K562 (cell line): ENCODE measurements at regions not wholly inside any gene's neighbourhood (a gene's known extent, or its start where the extent isn't known, plus 50 kb on each side); places are given as distances from the start of the nearest gene placed in this dataset.

Source experiments
- ATAC-seq: fragments of 200-7000 bp; cut with Tn5 transposase; 3 replicates; pipeline ENCODE4 v1.9.1; 2020; ENCODE audit warnings: moderate library complexity
- BruUV-seq: library from RNA; stranded (reverse); fragments of 400-500 nt; replicated peaks from 2 replicates; lab custom pipeline; 2021; lab: Mats Ljungman, UMichigan
- CTCF ChIA-PET: fragments of 300-600 bp; formaldehyde crosslinking; extraction: SDS; loops from one replicate; lab custom pipeline; 2021; ENCODE audit warnings: low intra/inter-chr PET ratio; lab: Yijun Ruan, JAX
- POLR2A ChIA-PET: fragments of 300-600, 350-650 bp; sonication (Branson Sonifier 250); formaldehyde crosslinking; extraction: SDS; loops from one replicate; lab custom pipeline; 2021; ENCODE audit warnings: antibody characterized with exemption, inconsistent platforms; lab: Yijun Ruan, JAX
- DNase-seq, 4 experiments: peaks; one replicate each; pipeline versions ENCODE4 v3.0.0 to v3.0.0-alpha.2; 2011 to 2018; ENCODE audit warnings: low spot score in 3 of 4, mixed read lengths in 3 of 4; ENCODE audit errors: extremely low read depth in 1 of 4
- FAIRE-seq: peaks from 2 replicates; lab custom pipeline; 2011; peaks lifted over from hg19 to GRCh38; lab: Jason Lieb, UNC
- H2AFZ ChIP-seq: 2 replicates; pipeline ENCODE4 v1.6.0; 2011; ENCODE audit warnings: low read depth, low read length, control low read depth, inconsistent platforms
- H3K27ac ChIP-seq: fragments of 200-600 bp; 3 replicates; pipeline ENCODE4 v1.8.0; 2011; ENCODE audit warnings: low read depth, mild to moderate bottlenecking, control low read depth, inconsistent platforms, low read length, moderate library complexity, mixed read lengths; ENCODE audit errors: extremely low read depth
- H3K27me3 ChIP-seq, 2 experiments: fragments of 300-600 bp in 1 of 2; 2 replicates in 1 of 2; 3 replicates in 1 of 2; pipeline versions ENCODE4 v1.6.0 to v1.8.0; 2011; ENCODE audit warnings: inconsistent platforms in 2 of 2, low read length in 2 of 2, mild to moderate bottlenecking in 1 of 2, mixed read lengths in 1 of 2, moderate library complexity in 1 of 2; ENCODE audit not compliant: control insufficient read depth in 2 of 2, insufficient read depth in 2 of 2
- H3K36me3 ChIP-seq: fragments of 300-600 bp; 3 replicates; pipeline ENCODE4 v1.8.0; 2011; ENCODE audit warnings: mild to moderate bottlenecking, low read length, inconsistent platforms; ENCODE audit not compliant: control insufficient read depth, insufficient read depth
- H3K4me1 ChIP-seq, 2 experiments: fragments of 200-600 bp in 1 of 2; replicated peaks in 1 of 2; 2 replicates in 1 of 2; 3 replicates in 1 of 2; pipeline versions ENCODE4 v1.5.1 to v1.8.0; 2011; ENCODE audit warnings: inconsistent platforms in 2 of 2, low read length in 2 of 2, mild to moderate bottlenecking in 1 of 2, mixed read lengths in 1 of 2, moderate library complexity in 1 of 2; ENCODE audit not compliant: control insufficient read depth in 2 of 2, insufficient read depth in 2 of 2
- H3K4me2 ChIP-seq: 2 replicates; pipeline ENCODE4 v1.6.1; 2011; ENCODE audit warnings: low read length, control low read depth, inconsistent platforms, mixed read lengths; ENCODE audit not compliant: insufficient read depth
- H3K4me3 ChIP-seq: fragments of 200-600 bp; sonication (generic), shearing (Covaris generic); 2 replicates; pipeline ENCODE4 v1.5.1; 2016; ENCODE audit warnings: control low read depth, inconsistent platforms
- H3K79me2 ChIP-seq: fragments of 200-600 bp; 3 replicates; pipeline ENCODE4 v1.8.0; 2011; ENCODE audit warnings: low read length, inconsistent platforms; ENCODE audit not compliant: control insufficient read depth, insufficient read depth
- H3K9ac ChIP-seq, 2 experiments: 2 replicates each; pipeline versions ENCODE4 v1.6.0 to v1.6.1; 2011; ENCODE audit warnings: low read depth in 2 of 2, low read length in 2 of 2, control low read depth in 1 of 2, inconsistent platforms in 1 of 2, mild to moderate bottlenecking in 1 of 2, mixed read lengths in 1 of 2; ENCODE audit not compliant: insufficient read depth in 1 of 2
- H3K9me1 ChIP-seq: one replicate; pipeline ENCODE4 v1.6.0; 2011; ENCODE audit warnings: inconsistent platforms, mild to moderate bottlenecking, low read length, moderate library complexity; ENCODE audit not compliant: control insufficient read depth, insufficient read depth
- H3K9me3 ChIP-seq: replicated peaks from 2 replicates; pipeline ENCODE4 v1.5.1; 2011; ENCODE audit warnings: low read depth, low read length, inconsistent platforms; ENCODE audit not compliant: control insufficient read depth, insufficient read depth
- H4K20me1 ChIP-seq: replicated peaks from 2 replicates; pipeline ENCODE4 v1.6.1; 2011; ENCODE audit warnings: low read length, inconsistent platforms, mixed read lengths; ENCODE audit not compliant: control insufficient read depth, insufficient read depth
- AFF4 ChIP-seq: sonication (generic); formaldehyde crosslinking; IDR thresholded peaks from 2 replicates; pipeline ENCODE4 v1.8.0; 2023; ENCODE audit warnings: mild to moderate bottlenecking, missing genetic modification reagents
- CBX5 ChIP-seq: IDR thresholded peaks from 2 replicates; pipeline ENCODE4 v1.6.1; 2014; ENCODE audit warnings: low read depth, borderline replicate concordance
- E2F8 ChIP-seq: fragments of 450-650 bp; IDR thresholded peaks from 2 replicates; pipeline ENCODE4 v1.7.1; 2018; ENCODE audit warnings: mild to moderate bottlenecking, low read depth; ENCODE audit not compliant: partially characterized antibody
- ERF ChIP-seq: fragments of 450-650 bp; formaldehyde crosslinking; IDR thresholded peaks from 2 replicates; pipeline ENCODE4 v1.4.0; 2020; ENCODE audit warnings: mild to moderate bottlenecking, mixed read lengths
- KAT2B ChIP-seq: IDR thresholded peaks from one replicate; pipeline ENCODE4 v1.6.1; 2012; ENCODE audit warnings: low read depth, mild to moderate bottlenecking, control low read depth, inconsistent platforms, low read length, moderate library complexity
- KLF1 ChIP-seq: fragments of 450-650 bp; IDR thresholded peaks from 2 replicates; pipeline ENCODE4 v1.6.1; 2016; ENCODE audit warnings: missing genetic modification characterization, missing compliant biosample characterization
- SFPQ ChIP-seq: fragments of 200-400 bp; formaldehyde crosslinking; IDR thresholded peaks from 2 replicates; pipeline ENCODE4 v1.6.1; 2017; ENCODE audit warnings: mild to moderate bottlenecking, low read depth, low read length, moderate library complexity
- TAF9B ChIP-seq: fragments of 450-650 bp; IDR thresholded peaks from 2 replicates; pipeline ENCODE4 v1.6.1; 2018; ENCODE audit warnings: mild to moderate bottlenecking; ENCODE audit not compliant: partially characterized antibody
- TAL1 ChIP-seq: fragments of 450-650 bp; IDR thresholded peaks from 2 replicates; pipeline ENCODE4 v1.6.1; 2016; ENCODE audit warnings: mild to moderate bottlenecking
- TCF7L2 ChIP-seq: fragments of 150-350 bp; IDR thresholded peaks from 2 replicates; pipeline ENCODE4 v1.6.1; 2016; ENCODE audit warnings: low read depth, mild to moderate bottlenecking, low read length, moderate library complexity
- ZNF12 ChIP-seq: sonication (generic); formaldehyde crosslinking; IDR thresholded peaks from 2 replicates; pipeline ENCODE4 v1.4.0; 2020; ENCODE audit warnings: mild to moderate bottlenecking, missing genetic modification reagents
- ZNF584 ChIP-seq: fragments of 200-800 bp; sonication (Bioruptor generic); IDR thresholded peaks from 2 replicates; pipeline ENCODE4 v1.6.1; 2016; ENCODE audit warnings: low read depth, mild to moderate bottlenecking, missing genetic modification characterization, missing compliant biosample characterization
- WGBS: fragments of 100-300 bp; shearing (Covaris generic); methylation state at CpG from one replicate; pipeline ENCODE4 v1.1.6; 2016; ENCODE audit warnings: low coverage, mixed read lengths; ENCODE audit not compliant: insufficient coverage; ENCODE audit errors: missing lambda C conversion rate; 5-methylcytosine and 5-hydroxymethylcytosine counted together
- in situ Hi-C: fragments of 300-500 bp; cut with MboI; formaldehyde crosslinking; loops from 4 replicates; pipeline ENCODE4 v1.15.0; 2018; ENCODE audit warnings: inconsistent platforms, mixed read lengths
- intact Hi-C: fragments of 100-400 bp; cut with micrococcal nuclease; formaldehyde crosslinking; loops from 2 replicates; pipeline ENCODE4 v1.14.2; 2022
- TF ChIP-seq, protein P1 (sequence below): fragments of 250-450 bp; sonication (Bioruptor Pico); IDR thresholded peaks from 2 replicates; pipeline ENCODE4 v1.8.0; 2021; ENCODE audit warnings: mild to moderate bottlenecking, moderate library complexity

- H3K9me1 ChIP-seq, result no peaks in the 10 kb centered on the region
- H3K27me3 ChIP-seq, result no peaks in the 10 kb centered on the region
- 5% methylated on average over 2 of the region's 2 CpGs for whole genome bisulfite sequencing
- H3K9me3 ChIP-seq, result no peaks in the 10 kb centered on the region
- intact Hi-C loops, result no loop called here
- H3K9ac ChIP-seq, result no peak overlapping the region
- no peaks in the 10 kb centered on the region for H4K20me1 ChIP-seq
- no TSS peak for BruUV-seq
- no peak overlapping the region for H3K4me2 ChIP-seq
- POLR2A ChIA-PET, result no interaction called here
- no peak for FAIRE-seq
- TF ChIP-seq TCF7L2 (no peak), ZNF12 (CRISPR knock-in tag) (no peak), AFF4 (CRISPR knock-in tag) (no peak), TAF9B (no peak), SFPQ (no peak), E2F8 (no peak), KAT2B (no peak), CBX5 (no peak), KLF1 (tag) (no peak), ERF (CRISPR knock-in tag) (no peak), ZNF584 (CRISPR knock-in tag) (no peak), TAL1 (no peak)
- TF ChIP-seq, protein P1, sequence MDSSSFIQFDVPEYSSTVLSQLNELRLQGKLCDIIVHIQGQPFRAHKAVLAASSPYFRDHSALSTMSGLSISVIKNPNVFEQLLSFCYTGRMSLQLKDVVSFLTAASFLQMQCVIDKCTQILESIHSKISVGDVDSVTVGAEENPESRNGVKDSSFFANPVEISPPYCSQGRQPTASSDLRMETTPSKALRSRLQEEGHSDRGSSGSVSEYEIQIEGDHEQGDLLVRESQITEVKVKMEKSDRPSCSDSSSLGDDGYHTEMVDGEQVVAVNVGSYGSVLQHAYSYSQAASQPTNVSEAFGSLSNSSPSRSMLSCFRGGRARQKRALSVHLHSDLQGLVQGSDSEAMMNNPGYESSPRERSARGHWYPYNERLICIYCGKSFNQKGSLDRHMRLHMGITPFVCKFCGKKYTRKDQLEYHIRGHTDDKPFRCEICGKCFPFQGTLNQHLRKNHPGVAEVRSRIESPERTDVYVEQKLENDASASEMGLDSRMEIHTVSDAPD, result no peak
- TF ChIP-seq, all 486 proteins: peak for 0
- Histone ChIP-seq H2AFZ (no peak overlapping the region), H3K4me1 (no peaks in the 10 kb centered on the region), H3K4me3 (no peak overlapping the region), H3K79me2 (no peaks in the 10 kb centered on the region), H3K27ac (no peak overlapping the region), H3K36me3 (no peaks in the 10 kb centered on the region)
- ATAC-seq (no peak), DNase-seq (no peak)
- in situ Hi-C loops, result no loop called here
- CTCF ChIA-PET, result no interaction called here
These were observed 648.6 kb downstream of the XPNPEP1 start for GRCh38 chr10:109274681-109275080.
